A673 (cell line): ENCODE measurements at regions not wholly inside any gene's neighbourhood (a gene's known extent, or its start where the extent isn't known, plus 50 kb on each side); places are given as distances from the start of the nearest gene placed in this dataset.
"Not testable (repeated sequence)": the region's sequence is repeated elsewhere in the genome, so short reads cannot be mapped to it uniquely, and the experiment has no call there.

ENCODE experiments used
- BruUV-seq: library from RNA; stranded (reverse); fragments of 400-500 nt; replicated peaks from 2 replicates; lab custom pipeline; 2021; lab: Mats Ljungman, UMichigan
- CTCF ChIA-PET: fragments of 300-600 bp; sonication (Branson Sonifier 250); formaldehyde crosslinking; loops from one replicate; lab custom pipeline; 2022; ENCODE audit warnings: antibody characterized with exemption; lab: Charles Lee
- POLR2A ChIA-PET: fragments of 300-600 bp; sonication (Branson Sonifier 250); formaldehyde crosslinking; loops from one replicate; lab custom pipeline; 2022; ENCODE audit warnings: antibody characterized with exemption; ENCODE audit not compliant: low non-redundant PET; lab: Charles Lee
- DNase-seq: peaks from one replicate; pipeline ENCODE4 v3.0.0-alpha.2; 2015; ENCODE audit warnings: low spot score
- H3K27ac ChIP-seq: fragments of 200-600 bp; sonication (generic); 2 replicates; pipeline ENCODE4 v1.5.1; 2016; ENCODE audit warnings: mixed run types, low read depth, mild to moderate bottlenecking, mixed read lengths, antibody characterized with exemption, low read length; ENCODE audit not compliant: poor library complexity, severe bottlenecking
- H3K27me3 ChIP-seq: fragments of 200-600 bp; sonication (generic); replicated peaks from 2 replicates; pipeline ENCODE4 v1.6.1; 2017; ENCODE audit warnings: mixed run types, low read depth, mild to moderate bottlenecking, mixed read lengths, antibody characterized with exemption, low read length; ENCODE audit not compliant: insufficient read depth, poor library complexity
- H3K36me3 ChIP-seq: fragments of 200-600 bp; sonication (generic); 2 replicates; pipeline ENCODE4 v1.6.1; 2016; ENCODE audit warnings: mixed run types, mild to moderate bottlenecking, mixed read lengths, antibody characterized with exemption, low read length; ENCODE audit not compliant: insufficient read depth, poor library complexity, severe bottlenecking
- H3K4me1 ChIP-seq: fragments of 200-600 bp; sonication (generic); 2 replicates; pipeline ENCODE4 v1.6.1; 2017; ENCODE audit warnings: mixed run types, mild to moderate bottlenecking, mixed read lengths, antibody characterized with exemption, low read length; ENCODE audit not compliant: insufficient read depth, poor library complexity, severe bottlenecking
- H3K4me3 ChIP-seq: fragments of 200-600 bp; sonication (generic); 2 replicates; pipeline ENCODE4 v1.5.1; 2016; ENCODE audit warnings: low read depth, mixed run types, mild to moderate bottlenecking, mixed read lengths, low read length; ENCODE audit not compliant: poor library complexity, severe bottlenecking
- H3K9me3 ChIP-seq: fragments of 200-600 bp; sonication (generic); 2 replicates; pipeline ENCODE4 v1.6.1; 2016; ENCODE audit warnings: mixed run types, low read depth, mild to moderate bottlenecking, mixed read lengths, antibody characterized with exemption, low read length; ENCODE audit not compliant: poor library complexity, severe bottlenecking
- CTCF ChIP-seq: fragments of 300-800, 200-600 bp; sonication (generic); conservative IDR thresholded peaks from 2 replicates; pipeline ENCODE4 v1.5.1; 2017; ENCODE audit warnings: low read depth, mild to moderate bottlenecking, antibody characterized with exemption, low read length, moderate library complexity, mixed read lengths
- EZH2 ChIP-seq: fragments of 200-600 bp; sonication (generic); IDR thresholded peaks from 2 replicates; pipeline ENCODE4 v1.6.1; 2017; ENCODE audit warnings: borderline replicate concordance, low read depth, mild to moderate bottlenecking, mixed read lengths, antibody characterized with exemption, low read length; ENCODE audit not compliant: poor library complexity, severe bottlenecking
- intact Hi-C: fragments of 100-400 bp; cut with micrococcal nuclease; formaldehyde crosslinking; loops from one replicate; pipeline ENCODE4 v1.10.0; 2022; ENCODE audit not compliant: unreplicated experiment

GRCh38 chr18:62460851-62461300 lies 61.9 kb upstream of the ZCCHC2 start:
- no peak for TF ChIP-seq EZH2
- no peak for TF ChIP-seq CTCF
- intact Hi-C loops: no loop called here
- POLR2A ChIA-PET: no interaction called here
- CTCF ChIA-PET: no interaction called here
- BruUV-seq: no TSS peak
- no peaks in the 10 kb centered on the region for H3K9me3 ChIP-seq
- H3K4me3 ChIP-seq: no peak overlapping the region
- H3K36me3 ChIP-seq: no peaks in the 10 kb centered on the region
- DNase-seq: no peak
- no peaks in the 10 kb centered on the region for H3K4me1 ChIP-seq
- H3K27me3 ChIP-seq: no peaks in the 10 kb centered on the region
- no peak overlapping the region for H3K27ac ChIP-seq

GRCh38 chr18:62461591-62461990 lies 61.2 kb upstream of the ZCCHC2 start:
- Histone ChIP-seq H3K4me3 (no peak overlapping the region), H3K27ac (no peak overlapping the region), H3K27me3 (no peaks in the 10 kb centered on the region), H3K9me3 (no peaks in the 10 kb centered on the region), H3K4me1 (no peaks in the 10 kb centered on the region), H3K36me3 (no peaks in the 10 kb centered on the region)
- TF ChIP-seq EZH2: no peak
- intact Hi-C loops: no loop called here
- no peak for DNase-seq
- CTCF ChIA-PET: no interaction called here
- BruUV-seq: no TSS peak
- POLR2A ChIA-PET: no interaction called here

GRCh38 chr18:62464266-62464665 lies 58.6 kb upstream of the ZCCHC2 start:
- H3K4me3 ChIP-seq: no peak overlapping the region
- intact Hi-C loops: no loop called here
- no peaks in the 10 kb centered on the region for H3K4me1 ChIP-seq
- no peak for DNase-seq
- H3K27ac ChIP-seq: no peak overlapping the region
- no TSS peak for BruUV-seq
- CTCF ChIA-PET: no interaction called here
- POLR2A ChIA-PET: no interaction called here
- H3K36me3 ChIP-seq: no peaks in the 10 kb centered on the region
- no peaks in the 10 kb centered on the region for H3K9me3 ChIP-seq
- TF ChIP-seq CTCF (no peak), EZH2 (no peak)
- no peaks in the 10 kb centered on the region for H3K27me3 ChIP-seq

GRCh38 chr18:62469131-62469530 lies 53.7 kb upstream of the ZCCHC2 start:
- CTCF ChIA-PET, DNase-seq, H3K9me3 ChIP-seq, H3K36me3 ChIP-seq, H3K27me3 ChIP-seq, H3K27ac ChIP-seq, H3K4me1 ChIP-seq, intact Hi-C loops, POLR2A ChIA-PET, BruUV-seq, H3K4me3 ChIP-seq: not testable (repeated sequence)
